Heart left ventricle (tissue), 16 donors: ENCODE measurements at regions not wholly inside any gene's neighbourhood (a gene's known extent, or its start where the extent isn't known, plus 50 kb on each side); places are given as distances from the start of the nearest gene placed in this dataset.
A peak's percentile ranks its signal among the peaks of the same experiment; 100 is the strongest.
"Not testable (repeated sequence)": the region's sequence is repeated elsewhere in the genome, so short reads cannot be mapped to it uniquely, and the experiment has no call there.

Experiments
- ATAC-seq, 4 donors: fragments of 200-7000 bp; cut with Tn5 transposase; one replicate each; pipeline ENCODE4 v1.9.1; 2020 to 2022; ENCODE audit warnings: moderate library complexity in 4 of 4, mild to moderate bottlenecking in 3 of 4, moderate number of reproducible peaks in 1 of 4
- DNase-seq, 5 donors: peaks; one replicate each; pipeline ENCODE4 v3.0.0-alpha.2; 2020
- H3K27ac ChIP-seq, 12 donors: fragments of 200-600 bp; sonication (generic) in 4 of 12; one replicate each; pipeline versions ENCODE4 v1.5.0 to v1.8.0; 2016 to 2022; ENCODE audit warnings: mild to moderate bottlenecking in 2 of 12
- H3K27me3 ChIP-seq, 9 donors: fragments of 200-600 bp; sonication (generic) in 2 of 9; one replicate each; pipeline versions ENCODE4 v1.5.1 to v1.8.0; 2016 to 2022; ENCODE audit warnings: mild to moderate bottlenecking in 3 of 9
- H3K36me3 ChIP-seq, 9 donors: fragments of 200-600 bp; sonication (generic) in 2 of 9; one replicate each; pipeline versions ENCODE4 v1.5.0 to v1.8.0; 2018 to 2022; ENCODE audit warnings: mild to moderate bottlenecking in 2 of 9
- H3K4me1 ChIP-seq, 12 donors: fragments of 200-600 bp; sonication (generic) in 4 of 12; one replicate each; pipeline versions ENCODE4 v1.5.0 to v1.8.0; 2016 to 2022; ENCODE audit warnings: mild to moderate bottlenecking in 3 of 12
- H3K4me3 ChIP-seq, 12 donors: fragments of 200-600 bp; sonication (generic) in 4 of 12; one replicate each; pipeline versions ENCODE4 v1.5.0 to v1.8.0; 2017 to 2022; ENCODE audit warnings: mild to moderate bottlenecking in 9 of 12, moderate library complexity in 4 of 12
- H3K9me3 ChIP-seq, 12 donors: fragments of 200-600 bp; sonication (generic) in 4 of 12; one replicate each; pipeline versions ENCODE4 v1.5.0 to v1.8.0; 2016 to 2022; ENCODE audit warnings: mild to moderate bottlenecking in 1 of 12
- POLR2A ChIP-seq, 2 donors: fragments of 450-650 bp; IDR thresholded peaks; one replicate each; pipeline ENCODE4 v1.6.1; 2017; ENCODE audit warnings: antibody characterized with exemption in 2 of 2, mild to moderate bottlenecking in 2 of 2, moderate library complexity in 2 of 2
- WGBS, 4 donors: extraction: QIAGEN DNeasy Blood & Tissue Kit in 2 of 4; methylation state at CpG; one replicate each; pipeline versions ENCODE4 v1.1.5 to v1.1.7; 2013 to 2018; 5-methylcytosine and 5-hydroxymethylcytosine counted together
- intact Hi-C, 10 donors: fragments of 100-400 bp; cut with DNase I; formaldehyde crosslinking; loops; one replicate each; pipeline versions ENCODE4 v1.11.1 to v1.14.2; 2022
- TF ChIP-seq, protein P1 (sequence below), 12 donors: fragments of 200-600 bp; sonication (generic) in 4 of 12; IDR thresholded peaks; one replicate each; pipeline versions ENCODE4 v1.5.0 to v1.8.0; 2018 to 2022; ENCODE audit warnings: antibody characterized with exemption in 12 of 12, mild to moderate bottlenecking in 5 of 12
- donor health status: ischemic (EF 13 %, LVEDD 7.1; RV severe dilation, severe dysfunction).
- donor health status: healthy with polysubstance abuse.
- donor health status: DM: no; HTN: yes; CAD: no.
- donor health status: DM: no; HTN: no; CAD: no.
- donor health status: ischemic (EF 25% LVEDD 6.9; RV normal size, moderate dysfunction).
- donor health status: ischemic (EF 25% LVEDD 5.7; RV mildly dilated, moderate dysfunction).
- donor health status: healthy.
- donor health status: DM: yes; HTN: yes; CAD: no.
- donor health status: ischemic (EF 35%, LVEDD 5.7; RV mildly dilated, moderate dysfunction).
- donor health status: nonischemic (EF 11% LVEDD 7.7; RV severe dilation, severe dysfunction).
- donor health status: DM: yes; HTN: yes; CAD: no.
- donor health status: PGD.
- donor health status: ischemic (EF 29% LVEDD 5.4; RV normal size, mild dysfunction).
- donor health status: nonischemic (EF 23%, LVEDD 6.1; RV moderate dilation, normal function).

- intact Hi-C loops = no loop called here
- TF ChIP-seq, protein P1, sequence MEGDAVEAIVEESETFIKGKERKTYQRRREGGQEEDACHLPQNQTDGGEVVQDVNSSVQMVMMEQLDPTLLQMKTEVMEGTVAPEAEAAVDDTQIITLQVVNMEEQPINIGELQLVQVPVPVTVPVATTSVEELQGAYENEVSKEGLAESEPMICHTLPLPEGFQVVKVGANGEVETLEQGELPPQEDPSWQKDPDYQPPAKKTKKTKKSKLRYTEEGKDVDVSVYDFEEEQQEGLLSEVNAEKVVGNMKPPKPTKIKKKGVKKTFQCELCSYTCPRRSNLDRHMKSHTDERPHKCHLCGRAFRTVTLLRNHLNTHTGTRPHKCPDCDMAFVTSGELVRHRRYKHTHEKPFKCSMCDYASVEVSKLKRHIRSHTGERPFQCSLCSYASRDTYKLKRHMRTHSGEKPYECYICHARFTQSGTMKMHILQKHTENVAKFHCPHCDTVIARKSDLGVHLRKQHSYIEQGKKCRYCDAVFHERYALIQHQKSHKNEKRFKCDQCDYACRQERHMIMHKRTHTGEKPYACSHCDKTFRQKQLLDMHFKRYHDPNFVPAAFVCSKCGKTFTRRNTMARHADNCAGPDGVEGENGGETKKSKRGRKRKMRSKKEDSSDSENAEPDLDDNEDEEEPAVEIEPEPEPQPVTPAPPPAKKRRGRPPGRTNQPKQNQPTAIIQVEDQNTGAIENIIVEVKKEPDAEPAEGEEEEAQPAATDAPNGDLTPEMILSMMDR (IDR thresholded peaks at IDR 0.05) = no peak
- DNase-seq = no peak
- Histone ChIP-seq H3K27ac (no peak overlapping the region), H3K4me1 (no peaks in the 10 kb centered on the region), H3K4me3 (no peak overlapping the region), H3K27me3 (no peaks in the 10 kb centered on the region), H3K36me3 (no peaks in the 10 kb centered on the region), H3K9me3 (no peaks in the 10 kb centered on the region)
- ATAC-seq = no peak
- WGBS, 4 donors = 54 to 72% (median 66%) methylated on average over 1 of the region's 1 CpG
These were observed 178.0 kb upstream of the SPHKAP start for GRCh38 chr2:228359473-228359872.

GRCh38 chr2:228355897-228356296 is 174.4 kb upstream of the SPHKAP start:
- H3K4me3 ChIP-seq = no peak overlapping the region
- H3K27me3 ChIP-seq = no peaks in the 10 kb centered on the region
- TF ChIP-seq, protein P1 (IDR thresholded peaks at IDR 0.05) = no peak
- no peak for TF ChIP-seq POLR2A (IDR thresholded peaks at IDR 0.05)
- no peak for ATAC-seq
- no peaks in the 10 kb centered on the region for H3K4me1 ChIP-seq
- no peak overlapping the region for H3K27ac ChIP-seq
- DNase-seq = no peak
- WGBS, 4 donors = 60 to 67% (median 63%) methylated on average over 2 of the region's 2 CpGs
- no peaks in the 10 kb centered on the region for H3K9me3 ChIP-seq
- intact Hi-C loops = no loop called here
- H3K36me3 ChIP-seq = no peaks in the 10 kb centered on the region

DNA sequence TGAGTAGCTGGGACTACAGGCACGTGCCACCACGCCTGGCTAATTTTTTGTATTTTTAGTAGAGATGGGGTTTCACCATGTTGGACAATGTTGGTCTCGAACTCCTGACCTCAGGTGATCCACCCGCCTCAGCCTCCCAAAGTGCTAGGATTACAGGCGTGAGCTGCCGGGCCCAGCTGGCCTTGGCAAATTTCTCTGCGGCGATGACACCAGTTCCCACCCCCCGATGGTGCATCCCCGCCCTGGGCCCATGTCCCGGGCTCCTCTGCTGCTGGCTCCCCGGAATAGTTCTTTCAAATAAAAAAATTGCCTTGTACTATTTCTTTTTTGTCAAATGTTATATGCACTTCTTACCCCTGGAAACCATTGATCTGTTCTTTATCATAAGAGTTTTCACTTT is 171.5 kb upstream of the SPHKAP start:
- 83 to 93% (median 90%) methylated on average over 12 of the region's 12 CpGs for WGBS, 4 donors
- H3K4me1 ChIP-seq, H3K27ac ChIP-seq, intact Hi-C loops, H3K36me3 ChIP-seq, H3K27me3 ChIP-seq, H3K4me3 ChIP-seq, DNase-seq, H3K9me3 ChIP-seq, ATAC-seq: not testable (repeated sequence)

- DNase-seq (no peak), ATAC-seq (no peak)
- Histone ChIP-seq H3K36me3 (no peaks in the 10 kb centered on the region), H3K4me3 (no peak overlapping the region), H3K27me3 (no peaks in the 10 kb centered on the region), H3K9me3 (no peaks in the 10 kb centered on the region), H3K4me1 (peaks cover 0 to 5% (median 0%) of the 10 kb centered on the region in 12 donors), H3K27ac (no peak overlapping the region)
- no peak for TF ChIP-seq POLR2A (IDR thresholded peaks at IDR 0.05)
- TF ChIP-seq, protein P1 (IDR thresholded peaks at IDR 0.05) = no peak
- intact Hi-C loops = no loop called here
- WGBS, 4 donors = 38 to 56% (median 43%) methylated on average over 1 of the region's 1 CpG
These were observed 170.6 kb upstream of the SPHKAP start for GRCh38 chr2:228352048-228352447.

- TF ChIP-seq, protein P1 (IDR thresholded peaks at IDR 0.05) = no peak
- TF ChIP-seq POLR2A (IDR thresholded peaks at IDR 0.05) = no peak
- intact Hi-C loops = loop anchor here in 2 of 10 donors (1.0 kb wide), 2 partner anchors 30 to 31 kb away; no protein-coding TSS in a partner anchor
- Histone ChIP-seq H3K36me3 (no peaks in the 10 kb centered on the region), H3K4me3 (no peak overlapping the region), H3K9me3 (peaks cover 0 to 12% (median 0%) of the 10 kb centered on the region in 12 donors), H3K27me3 (no peaks in the 10 kb centered on the region), H3K27ac (peak overlapping the region in 9 of 12 donors; percentile 37 to 85 (median 64)), H3K4me1 (peaks cover 0 to 6% (median 0%) of the 10 kb centered on the region in 12 donors)
- no peak for DNase-seq
- peak; percentile 92 to 98 (median 96) for ATAC-seq
These were observed 167.1 kb upstream of the SPHKAP start for GRCh38 chr2:228348516-228349064.
